SU-DHL-6 (cell line): ENCODE measurements at regions not wholly inside any gene's neighbourhood (a gene's known extent, or its start where the extent isn't known, plus 50 kb on each side); places are given as distances from the start of the nearest gene placed in this dataset.

ENCODE experiments used
- H2AFZ ChIP-seq: fragments of 200-600 bp; sonication (generic); 2 replicates; pipeline ENCODE4 v1.6.1; 2014; ENCODE audit warnings: low read depth, mild to moderate bottlenecking, moderate library complexity, mixed read lengths, antibody characterized with exemption, low read length; ENCODE audit not compliant: severe bottlenecking
- H3F3A ChIP-seq: fragments of 200-600 bp; shearing (Covaris generic); 2 replicates; pipeline ENCODE4 v1.6.0; 2016; ENCODE audit warnings: antibody characterized with exemption, mild to moderate bottlenecking; ENCODE audit not compliant: insufficient read depth
- H3K27ac ChIP-seq: fragments of 200-600 bp; sonication (generic); 2 replicates; pipeline ENCODE4 v1.5.1; 2016; ENCODE audit warnings: low read depth, mild to moderate bottlenecking, low read length, moderate library complexity, mixed read lengths
- H3K27me3 ChIP-seq: fragments of 200-600 bp; sonication (generic), shearing (Covaris generic); 2 replicates; pipeline ENCODE4 v1.6.0; 2014; ENCODE audit warnings: mild to moderate bottlenecking, low read length
- H3K36me3 ChIP-seq: fragments of 200-600 bp; sonication (generic); 2 replicates; pipeline ENCODE4 v1.6.1; 2014; ENCODE audit warnings: mild to moderate bottlenecking, low read length, mixed read lengths
- H3K4me2 ChIP-seq: fragments of 300-600, 200-600 bp; shearing (Covaris generic), sonication (generic); 2 replicates; pipeline ENCODE4 v1.6.0; 2014; ENCODE audit warnings: low read length, low read depth, mild to moderate bottlenecking; ENCODE audit not compliant: poor library complexity, severe bottlenecking
- H3K4me3 ChIP-seq: fragments of 200-600 bp; sonication (generic); 2 replicates; pipeline ENCODE4 v1.5.1; 2014; ENCODE audit warnings: antibody characterized with exemption, low read length, mild to moderate bottlenecking, mixed read lengths; ENCODE audit not compliant: insufficient read depth, poor library complexity, severe bottlenecking
- H3K79me2 ChIP-seq: fragments of 200-600 bp; sonication (generic); 2 replicates; pipeline ENCODE4 v1.6.1; 2014; ENCODE audit warnings: mild to moderate bottlenecking, low read length, moderate library complexity; ENCODE audit not compliant: insufficient read depth
- H3K9ac ChIP-seq: fragments of 200-600 bp; sonication (generic); 2 replicates; pipeline ENCODE4 v1.7.0; 2014; ENCODE audit warnings: mild to moderate bottlenecking, low read length
- H3K9me2 ChIP-seq: fragments of 200-600 bp; sonication (generic); replicated peaks from 2 replicates; pipeline ENCODE4 v1.6.1; 2014; ENCODE audit warnings: low read length; ENCODE audit not compliant: insufficient read depth
- H3K9me3 ChIP-seq: fragments of 200-600 bp; sonication (generic); 2 replicates; pipeline ENCODE4 v1.6.1; 2014; ENCODE audit warnings: low read length, mixed read lengths; ENCODE audit not compliant: insufficient read depth
- H4K20me1 ChIP-seq: fragments of 200-600 bp; sonication (generic); 2 replicates; pipeline ENCODE4 v1.6.1; 2014; ENCODE audit warnings: low read depth, mild to moderate bottlenecking, antibody characterized with exemption, low read length, moderate library complexity, mixed read lengths
- CTCF ChIP-seq: fragments of 200-600 bp; sonication (generic); IDR thresholded peaks from one replicate; pipeline ENCODE4 v1.5.1; 2017; ENCODE audit warnings: antibody characterized with exemption, mild to moderate bottlenecking, low read length, moderate library complexity; ENCODE audit not compliant: insufficient read depth, poor library complexity, severe bottlenecking
- EZH2phosphoT487 ChIP-seq: fragments of 200-600 bp; sonication (generic), shearing (Covaris generic); conservative IDR thresholded peaks from 2 replicates; pipeline ENCODE4 v1.6.1; 2018; ENCODE audit warnings: mild to moderate bottlenecking, antibody characterized with exemption, low read length, moderate library complexity, mixed read lengths

GRCh38 chr6:133128191-133128590, 113.0 kb upstream of the EYA4 start:
- no peak overlapping the region for H3K27ac ChIP-seq
- no peaks in the 10 kb centered on the region for H3K79me2 ChIP-seq
- H3F3A ChIP-seq, result no peaks in the 10 kb centered on the region
- no peak overlapping the region for H3K4me3 ChIP-seq
- H3K9me3 ChIP-seq, result no peaks in the 10 kb centered on the region
- no peaks in the 10 kb centered on the region for H3K36me3 ChIP-seq
- no peaks in the 10 kb centered on the region; the same call in 1 of the 2 replicates for H3K27me3 ChIP-seq
- no peak for TF ChIP-seq EZH2phosphoT487
- TF ChIP-seq CTCF, result no peak
- no peaks in the 10 kb centered on the region for H3K9me2 ChIP-seq
- H3K4me2 ChIP-seq, result no peak overlapping the region
- H2AFZ ChIP-seq, result no peak overlapping the region
- H4K20me1 ChIP-seq, result no peaks in the 10 kb centered on the region
- H3K9ac ChIP-seq, result no peak overlapping the region

- H3K27ac ChIP-seq, result no peak overlapping the region
- H3K9me2 ChIP-seq, result no peaks in the 10 kb centered on the region
- H3K4me3 ChIP-seq, result no peak overlapping the region
- no peaks in the 10 kb centered on the region; the same call in 1 of the 2 replicates for H3K27me3 ChIP-seq
- H3K4me2 ChIP-seq, result no peak overlapping the region
- H3F3A ChIP-seq, result no peaks in the 10 kb centered on the region
- H4K20me1 ChIP-seq, result no peaks in the 10 kb centered on the region
- no peaks in the 10 kb centered on the region for H3K36me3 ChIP-seq
- no peaks in the 10 kb centered on the region for H3K79me2 ChIP-seq
- no peaks in the 10 kb centered on the region for H3K9me3 ChIP-seq
- no peak overlapping the region for H3K9ac ChIP-seq
- H2AFZ ChIP-seq, result no peak overlapping the region
- TF ChIP-seq EZH2phosphoT487, result no peak
- no peak for TF ChIP-seq CTCF
Measured at GRCh38 chr6:133129556-133129955, 111.6 kb upstream of the EYA4 start.

GRCh38 chr6:133130863-133131262, 110.3 kb upstream of the EYA4 start:
- Histone ChIP-seq H2AFZ (no peak overlapping the region), H3K9me2 (no peaks in the 10 kb centered on the region), H3K4me2 (no peak overlapping the region), H3K79me2 (no peaks in the 10 kb centered on the region), H3K9me3 (no peaks in the 10 kb centered on the region), H4K20me1 (no peaks in the 10 kb centered on the region), H3K27me3 (no peaks in the 10 kb centered on the region; the same call in 1 of the 2 replicates), H3K36me3 (no peaks in the 10 kb centered on the region), H3K27ac (no peak overlapping the region), H3K4me3 (no peak overlapping the region), H3K9ac (no peak overlapping the region), H3F3A (no peaks in the 10 kb centered on the region)
- TF ChIP-seq CTCF, result no peak
- TF ChIP-seq EZH2phosphoT487, result no peak
